ENCODE measurements at regions not wholly inside any gene's neighbourhood (a gene's known extent, or its start where the extent isn't known, plus 50 kb on each side); places are given as distances from the start of the nearest gene placed in this dataset.

DNA sequence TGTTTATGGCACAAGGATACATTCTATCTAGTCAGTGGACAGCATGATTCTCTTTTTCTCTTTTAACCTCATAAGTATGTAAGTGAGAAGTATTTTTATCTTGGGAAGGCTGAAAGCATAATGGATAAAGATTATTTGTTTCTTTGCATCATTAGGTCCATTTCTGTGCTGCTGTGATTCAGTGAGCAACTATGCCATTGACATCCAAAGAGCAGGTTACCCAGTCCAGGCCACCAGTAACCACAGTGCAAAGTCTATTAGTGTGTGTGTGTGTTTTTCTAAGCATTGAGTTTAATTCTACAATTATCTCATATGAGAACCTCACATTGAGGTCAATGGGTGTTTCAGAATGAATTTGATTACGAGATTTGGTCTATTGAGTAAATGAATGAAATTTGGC is 158.8 kb upstream of the DACH1 start:
- Histone ChIP-seq H3K4me3 (replicated peaks in 1 of 3; ENCODE audit: insufficient read depth in 1 of 3, low read depth in 2 of 3, low read length in 3 of 3) (no peak overlapping the region), H4K20me1 (ENCODE audit: insufficient read depth, low read length) (no peaks in the 10 kb centered on the region), H3K27me3 (ENCODE audit: control insufficient read depth in 1 of 2, insufficient read depth in 2 of 2, low read length in 2 of 2) (no peaks in the 10 kb centered on the region), H3K4me2 (ENCODE audit: low read depth, low read length) (no peak overlapping the region), H3K79me2 (ENCODE audit: insufficient read depth, low read length) (no peaks in the 10 kb centered on the region), H3K9ac (ENCODE audit: insufficient read depth, low read depth, low read length) (no peak overlapping the region), H2AFZ (ENCODE audit: low read length) (no peak overlapping the region), H3K4me1 (ENCODE audit: insufficient read depth, low read length) (no peaks in the 10 kb centered on the region), H3K36me3 (replicated peaks in 1 of 2; ENCODE audit: control insufficient read depth in 1 of 2, insufficient read depth in 2 of 2, low read length in 2 of 2) (no peaks in the 10 kb centered on the region), H3K9me3 (ENCODE audit: low read length) (peaks cover 37% of the 10 kb centered on the region), H3K27ac (ENCODE audit: extremely low read length, insufficient read depth, low read length) (no peak overlapping the region)
- DNase-seq (ENCODE audit: low spot score) (no peak), FAIRE-seq (no peak), ATAC-seq (no peak)
- WGBS (ENCODE audit: low lambda C conversion rate), result 25% methylated on average over 1 of the region's 1 CpG
- CTCF ChIA-PET (ENCODE audit: low intra/inter-chr PET ratio, low total read pairs), result no interaction called here
- BruUV-seq (replicated peaks), result no TSS peak
- POLR2A ChIA-PET, result no interaction called here
- intact Hi-C loops (cut with micrococcal nuclease; ENCODE audit: unreplicated experiment), result no loop called here
- no peak for TF ChIP-seq ATRX (CRISPR knock-in tag; IDR thresholded peaks at IDR 0.05; ENCODE audit: borderline replicate concordance)
- TF ChIP-seq ZNF564 (CRISPR knock-in tag; IDR thresholded peaks at IDR 0.05), result no peak
- no peak for TF ChIP-seq TEAD3 (CRISPR knock-in tag; optimal IDR thresholded peaks at IDR 0.05; ENCODE audit: borderline replicate concordance)
- TF ChIP-seq, protein P1, sequence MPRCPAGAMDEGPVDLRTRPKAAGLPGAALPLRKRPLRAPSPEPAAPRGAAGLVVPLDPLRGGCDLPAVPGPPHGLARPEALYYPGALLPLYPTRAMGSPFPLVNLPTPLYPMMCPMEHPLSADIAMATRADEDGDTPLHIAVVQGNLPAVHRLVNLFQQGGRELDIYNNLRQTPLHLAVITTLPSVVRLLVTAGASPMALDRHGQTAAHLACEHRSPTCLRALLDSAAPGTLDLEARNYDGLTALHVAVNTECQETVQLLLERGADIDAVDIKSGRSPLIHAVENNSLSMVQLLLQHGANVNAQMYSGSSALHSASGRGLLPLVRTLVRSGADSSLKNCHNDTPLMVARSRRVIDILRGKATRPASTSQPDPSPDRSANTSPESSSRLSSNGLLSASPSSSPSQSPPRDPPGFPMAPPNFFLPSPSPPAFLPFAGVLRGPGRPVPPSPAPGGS (CRISPR knock-in tag; IDR thresholded peaks at IDR 0.05), result no peak
- no peak for TF ChIP-seq SRF (IDR thresholded peaks at IDR 0.05; ENCODE audit: low read depth, low read length)
- in situ Hi-C loops (cut with HindIII; ENCODE audit: extremely low pct_ligation_motif_present, low pct_unique_long_range_greater_than_20kb), result no loop called here

DNA sequence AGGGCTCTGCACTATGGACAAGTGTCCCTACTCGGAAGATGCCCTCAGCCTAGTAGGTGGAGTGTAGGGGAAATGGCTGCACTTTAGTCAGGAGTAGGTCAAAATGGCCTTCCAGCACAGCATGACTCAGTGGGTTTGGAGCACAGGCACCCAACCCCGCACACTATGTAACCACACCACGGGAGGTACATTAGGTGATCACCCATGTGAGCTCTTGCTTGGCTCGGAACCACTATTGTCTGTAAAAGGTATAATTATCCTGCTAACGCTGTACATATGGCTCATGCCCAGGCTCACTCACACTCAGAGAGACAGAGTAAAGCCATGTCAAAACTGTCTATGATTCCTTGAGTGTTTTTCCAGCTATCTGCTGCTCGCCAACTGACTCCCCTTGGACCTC is 156.9 kb upstream of the DACH1 start:
- DNase-seq (ENCODE audit: low spot score), result no peak
- BruUV-seq (replicated peaks), result no TSS peak
- 0% methylated on average over 4 of the region's 6 CpGs for WGBS (ENCODE audit: low lambda C conversion rate)
- FAIRE-seq, result no peak
- Histone ChIP-seq H3K9me3 (ENCODE audit: low read length) (peaks cover 26% of the 10 kb centered on the region), H3K4me2 (ENCODE audit: low read depth, low read length) (no peak overlapping the region), H2AFZ (ENCODE audit: low read length) (no peak overlapping the region), H3K36me3 (replicated peaks in 1 of 2; ENCODE audit: control insufficient read depth in 1 of 2, insufficient read depth in 2 of 2, low read length in 2 of 2) (no peaks in the 10 kb centered on the region), H3K4me1 (ENCODE audit: insufficient read depth, low read length) (no peaks in the 10 kb centered on the region), H3K27ac (ENCODE audit: extremely low read length, insufficient read depth, low read length) (no peak overlapping the region), H3K79me2 (ENCODE audit: insufficient read depth, low read length) (no peaks in the 10 kb centered on the region), H3K4me3 (replicated peaks in 1 of 3; ENCODE audit: insufficient read depth in 1 of 3, low read depth in 2 of 3, low read length in 3 of 3) (no peak overlapping the region), H3K27me3 (ENCODE audit: control insufficient read depth in 1 of 2, insufficient read depth in 2 of 2, low read length in 2 of 2) (no peaks in the 10 kb centered on the region), H3K9ac (ENCODE audit: insufficient read depth, low read depth, low read length) (no peak overlapping the region), H4K20me1 (ENCODE audit: insufficient read depth, low read length) (no peaks in the 10 kb centered on the region)
- POLR2A ChIA-PET, result no interaction called here
- in situ Hi-C loops (cut with HindIII; ENCODE audit: extremely low pct_ligation_motif_present, low pct_unique_long_range_greater_than_20kb), result no loop called here
- no peak for ATAC-seq
- intact Hi-C loops (cut with micrococcal nuclease; ENCODE audit: unreplicated experiment), result no loop called here
- TF ChIP-seq ZNF496 (CRISPR knock-in tag; IDR thresholded peaks at IDR 0.05; ENCODE audit: insufficient replicate concordance), result no peak
- no peak for TF ChIP-seq ZC3H13 (CRISPR knock-in tag; IDR thresholded peaks at IDR 0.05)
- TF ChIP-seq ZNF746 (CRISPR knock-in tag; IDR thresholded peaks at IDR 0.05), result no peak
- TF ChIP-seq, protein P2, sequence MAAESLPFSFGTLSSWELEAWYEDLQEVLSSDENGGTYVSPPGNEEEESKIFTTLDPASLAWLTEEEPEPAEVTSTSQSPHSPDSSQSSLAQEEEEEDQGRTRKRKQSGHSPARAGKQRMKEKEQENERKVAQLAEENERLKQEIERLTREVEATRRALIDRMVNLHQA (CRISPR knock-in tag; IDR thresholded peaks at IDR 0.05), result no peak
- TF ChIP-seq, protein P3, sequence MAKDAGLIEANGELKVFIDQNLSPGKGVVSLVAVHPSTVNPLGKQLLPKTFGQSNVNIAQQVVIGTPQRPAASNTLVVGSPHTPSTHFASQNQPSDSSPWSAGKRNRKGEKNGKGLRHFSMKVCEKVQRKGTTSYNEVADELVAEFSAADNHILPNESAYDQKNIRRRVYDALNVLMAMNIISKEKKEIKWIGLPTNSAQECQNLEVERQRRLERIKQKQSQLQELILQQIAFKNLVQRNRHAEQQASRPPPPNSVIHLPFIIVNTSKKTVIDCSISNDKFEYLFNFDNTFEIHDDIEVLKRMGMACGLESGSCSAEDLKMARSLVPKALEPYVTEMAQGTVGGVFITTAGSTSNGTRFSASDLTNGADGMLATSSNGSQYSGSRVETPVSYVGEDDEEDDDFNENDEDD (CRISPR knock-in tag; IDR thresholded peaks at IDR 0.05; ENCODE audit: borderline replicate concordance), result no peak
- TF ChIP-seq JUN (CRISPR knock-in tag; IDR thresholded peaks at IDR 0.05), result no peak
- no peak for TF ChIP-seq ZNF577 (CRISPR knock-in tag; IDR thresholded peaks at IDR 0.05; ENCODE audit: borderline replicate concordance, low read depth)
- no peak for TF ChIP-seq ZNF850 (CRISPR knock-in tag; conservative IDR thresholded peaks at IDR 0.05)
- no peak for TF ChIP-seq SUZ12 (IDR thresholded peaks at IDR 0.05; ENCODE audit: low read depth, low read length)
- no peak for TF ChIP-seq ZNF747 (CRISPR knock-in tag; IDR thresholded peaks at IDR 0.05; ENCODE audit: borderline replicate concordance)
- no peak for TF ChIP-seq GZF1 (CRISPR knock-in tag; IDR thresholded peaks at IDR 0.05)
- TF ChIP-seq CC2D1A (CRISPR knock-in tag; IDR thresholded peaks at IDR 0.05), result no peak
- TF ChIP-seq, protein P4, sequence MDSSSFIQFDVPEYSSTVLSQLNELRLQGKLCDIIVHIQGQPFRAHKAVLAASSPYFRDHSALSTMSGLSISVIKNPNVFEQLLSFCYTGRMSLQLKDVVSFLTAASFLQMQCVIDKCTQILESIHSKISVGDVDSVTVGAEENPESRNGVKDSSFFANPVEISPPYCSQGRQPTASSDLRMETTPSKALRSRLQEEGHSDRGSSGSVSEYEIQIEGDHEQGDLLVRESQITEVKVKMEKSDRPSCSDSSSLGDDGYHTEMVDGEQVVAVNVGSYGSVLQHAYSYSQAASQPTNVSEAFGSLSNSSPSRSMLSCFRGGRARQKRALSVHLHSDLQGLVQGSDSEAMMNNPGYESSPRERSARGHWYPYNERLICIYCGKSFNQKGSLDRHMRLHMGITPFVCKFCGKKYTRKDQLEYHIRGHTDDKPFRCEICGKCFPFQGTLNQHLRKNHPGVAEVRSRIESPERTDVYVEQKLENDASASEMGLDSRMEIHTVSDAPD (CRISPR knock-in tag; IDR thresholded peaks at IDR 0.05), result no peak
- CTCF ChIA-PET (ENCODE audit: low intra/inter-chr PET ratio, low total read pairs), result no interaction called here
